Smooth muscle cell (in vitro differentiated cells): ENCODE measurements at regions not wholly inside any gene's neighbourhood (a gene's known extent, or its start where the extent isn't known, plus 50 kb on each side); places are given as distances from the start of the nearest gene placed in this dataset.

Experiments
- DNase-seq: peaks from one replicate; lab custom pipeline; 2025; ENCODE audit not compliant: unreplicated experiment; lab: John Stamatoyannopoulos, UW
- H2AFZ ChIP-seq: fragments of 200-600 bp; sonication (generic); 2 replicates; pipeline ENCODE4 v1.6.0; 2016; ENCODE audit warnings: antibody characterized with exemption, low read depth, mild to moderate bottlenecking
- H3F3A ChIP-seq: fragments of 200-600 bp; sonication (generic); 2 replicates; pipeline ENCODE4 v1.6.0; 2017; ENCODE audit warnings: antibody characterized with exemption, low read depth
- H3K27ac ChIP-seq: fragments of 200-600 bp; sonication (generic); 2 replicates; pipeline ENCODE4 v1.5.1; 2016; ENCODE audit warnings: low read depth, mild to moderate bottlenecking
- H3K27me3 ChIP-seq: fragments of 200-600 bp; sonication (generic); 2 replicates; pipeline ENCODE4 v1.6.1; 2016; ENCODE audit warnings: low read depth, mild to moderate bottlenecking
- H3K36me3 ChIP-seq: fragments of 200-600 bp; sonication (generic); 2 replicates; pipeline ENCODE4 v1.5.1; 2016; ENCODE audit warnings: low read depth
- H3K4me1 ChIP-seq: fragments of 200-600 bp; sonication (generic); 2 replicates; pipeline ENCODE4 v1.5.1; 2016; ENCODE audit warnings: low read depth
- H3K4me2 ChIP-seq: fragments of 200-600 bp; sonication (generic); 2 replicates; pipeline ENCODE4 v1.6.0; 2016; ENCODE audit warnings: mild to moderate bottlenecking
- H3K4me3 ChIP-seq: fragments of 200-600 bp; sonication (generic); 2 replicates; pipeline ENCODE4 v1.5.1; 2016; ENCODE audit warnings: mild to moderate bottlenecking
- H3K79me2 ChIP-seq: fragments of 200-600 bp; sonication (generic); 2 replicates; pipeline ENCODE4 v1.6.0; 2016; ENCODE audit warnings: low read depth, mild to moderate bottlenecking
- H3K9ac ChIP-seq: fragments of 200-600 bp; sonication (generic); 2 replicates; pipeline ENCODE4 v1.6.0; 2016; ENCODE audit warnings: low read depth
- H3K9me3 ChIP-seq: fragments of 200-600 bp; sonication (generic); replicated peaks from 2 replicates; pipeline ENCODE4 v1.5.1; 2016; ENCODE audit warnings: low read depth
- H4K20me1 ChIP-seq: fragments of 200-600 bp; sonication (generic); 2 replicates; pipeline ENCODE4 v1.6.0; 2016; ENCODE audit warnings: low read depth
- WGBS: methylation state at CpG from one replicate; pipeline ENCODE4 v1.1.7; 2016; ENCODE audit warnings: low lambda C conversion rate; 5-methylcytosine and 5-hydroxymethylcytosine counted together
- TF ChIP-seq, protein P1 (sequence below): fragments of 200-600 bp; sonication (generic); IDR thresholded peaks from 2 replicates; pipeline ENCODE4 v1.5.1; 2017; ENCODE audit warnings: borderline replicate concordance, mild to moderate bottlenecking, antibody characterized with exemption; ENCODE audit not compliant: insufficient read depth, poor library complexity, severe bottlenecking

DNA sequence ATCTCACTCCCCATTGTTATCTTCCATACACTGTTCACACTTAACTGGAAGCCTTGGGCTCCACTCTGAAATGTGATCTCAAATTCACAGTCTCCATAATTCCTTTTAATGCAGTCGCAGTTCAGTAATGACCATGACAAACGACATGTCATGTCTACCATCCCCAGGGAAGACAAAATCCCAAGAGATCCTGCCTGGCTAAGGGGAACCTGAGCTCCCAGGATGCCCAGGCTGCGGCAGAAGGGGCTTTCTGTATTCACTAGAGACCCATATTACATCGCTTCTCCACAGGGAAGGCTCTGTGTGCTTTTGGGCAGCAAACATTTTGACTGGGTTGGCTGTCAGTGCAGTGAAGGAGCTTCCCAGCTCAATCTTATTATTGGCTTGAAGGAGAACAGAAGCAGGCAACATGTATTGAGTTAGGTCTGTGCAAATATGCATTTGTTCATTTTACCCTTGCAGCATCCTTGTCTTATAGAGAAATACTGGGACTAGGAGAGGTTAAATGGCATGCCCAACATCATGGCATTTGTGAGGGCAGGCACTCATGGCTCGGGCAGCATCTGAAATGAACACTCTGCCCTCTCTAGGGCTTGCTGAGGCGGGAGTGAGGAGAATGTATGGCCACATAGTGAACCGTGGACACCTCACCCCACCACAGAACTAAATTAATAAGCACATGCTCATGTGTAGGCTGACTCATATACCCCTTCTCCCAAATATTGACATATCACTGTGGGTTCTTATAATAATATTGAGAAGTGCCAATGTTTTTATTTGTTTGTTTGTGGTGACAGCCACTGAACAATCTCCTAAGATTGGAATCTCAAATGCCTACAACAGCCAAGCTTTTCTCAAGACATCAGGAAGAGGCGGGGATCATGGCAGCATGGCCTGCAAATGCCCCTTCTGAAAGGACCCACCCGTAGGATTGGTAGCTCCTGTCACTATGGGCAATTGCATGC lies 141.6 kb upstream of the FOXB1 start:
- WGBS = 78% methylated on average over 9 of the region's 9 CpGs
- Histone ChIP-seq H3K4me2 (no peak overlapping the region), H3K27me3 (peaks cover 19% of the 10 kb centered on the region), H3K9ac (no peak overlapping the region), H4K20me1 (no peaks in the 10 kb centered on the region), H3K79me2 (no peaks in the 10 kb centered on the region), H3K9me3 (no peaks in the 10 kb centered on the region), H3K27ac (no peak overlapping the region), H3F3A (no peaks in the 10 kb centered on the region), H3K4me3 (no peak overlapping the region), H3K36me3 (no peaks in the 10 kb centered on the region), H2AFZ (no peak overlapping the region), H3K4me1 (no peaks in the 10 kb centered on the region)
- TF ChIP-seq, protein P1, sequence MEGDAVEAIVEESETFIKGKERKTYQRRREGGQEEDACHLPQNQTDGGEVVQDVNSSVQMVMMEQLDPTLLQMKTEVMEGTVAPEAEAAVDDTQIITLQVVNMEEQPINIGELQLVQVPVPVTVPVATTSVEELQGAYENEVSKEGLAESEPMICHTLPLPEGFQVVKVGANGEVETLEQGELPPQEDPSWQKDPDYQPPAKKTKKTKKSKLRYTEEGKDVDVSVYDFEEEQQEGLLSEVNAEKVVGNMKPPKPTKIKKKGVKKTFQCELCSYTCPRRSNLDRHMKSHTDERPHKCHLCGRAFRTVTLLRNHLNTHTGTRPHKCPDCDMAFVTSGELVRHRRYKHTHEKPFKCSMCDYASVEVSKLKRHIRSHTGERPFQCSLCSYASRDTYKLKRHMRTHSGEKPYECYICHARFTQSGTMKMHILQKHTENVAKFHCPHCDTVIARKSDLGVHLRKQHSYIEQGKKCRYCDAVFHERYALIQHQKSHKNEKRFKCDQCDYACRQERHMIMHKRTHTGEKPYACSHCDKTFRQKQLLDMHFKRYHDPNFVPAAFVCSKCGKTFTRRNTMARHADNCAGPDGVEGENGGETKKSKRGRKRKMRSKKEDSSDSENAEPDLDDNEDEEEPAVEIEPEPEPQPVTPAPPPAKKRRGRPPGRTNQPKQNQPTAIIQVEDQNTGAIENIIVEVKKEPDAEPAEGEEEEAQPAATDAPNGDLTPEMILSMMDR = no peak
- no peak for DNase-seq

DNA sequence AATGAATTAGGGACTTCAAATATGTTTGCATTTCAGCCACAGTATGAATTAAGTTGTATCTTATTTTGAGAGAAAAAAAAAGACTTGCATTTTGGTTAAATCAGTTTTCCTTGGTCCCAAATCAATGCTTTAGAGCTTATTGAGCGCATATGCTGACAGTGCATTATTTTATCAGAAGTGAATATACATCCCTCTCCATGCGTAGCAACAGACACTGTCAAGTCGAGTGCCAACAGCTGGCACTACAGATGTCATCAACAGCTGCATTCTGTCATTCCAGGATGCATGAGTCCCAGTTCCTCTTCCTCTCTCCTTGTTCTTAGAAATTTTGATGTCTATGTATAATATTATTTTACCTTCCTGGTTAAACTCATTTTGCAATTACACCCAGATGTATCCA lies 156.1 kb upstream of the FOXB1 start:
- Histone ChIP-seq H2AFZ (no peak overlapping the region), H4K20me1 (no peaks in the 10 kb centered on the region), H3K27ac (no peak overlapping the region), H3K9me3 (no peaks in the 10 kb centered on the region), H3K27me3 (peaks cover 49% of the 10 kb centered on the region), H3F3A (no peaks in the 10 kb centered on the region), H3K4me2 (no peak overlapping the region), H3K36me3 (no peaks in the 10 kb centered on the region), H3K4me3 (no peak overlapping the region), H3K4me1 (no peaks in the 10 kb centered on the region), H3K9ac (no peak overlapping the region), H3K79me2 (no peaks in the 10 kb centered on the region)
- WGBS = 84% methylated on average over 3 of the region's 3 CpGs
- TF ChIP-seq, protein P1 = no peak
- DNase-seq = no peak

DNA sequence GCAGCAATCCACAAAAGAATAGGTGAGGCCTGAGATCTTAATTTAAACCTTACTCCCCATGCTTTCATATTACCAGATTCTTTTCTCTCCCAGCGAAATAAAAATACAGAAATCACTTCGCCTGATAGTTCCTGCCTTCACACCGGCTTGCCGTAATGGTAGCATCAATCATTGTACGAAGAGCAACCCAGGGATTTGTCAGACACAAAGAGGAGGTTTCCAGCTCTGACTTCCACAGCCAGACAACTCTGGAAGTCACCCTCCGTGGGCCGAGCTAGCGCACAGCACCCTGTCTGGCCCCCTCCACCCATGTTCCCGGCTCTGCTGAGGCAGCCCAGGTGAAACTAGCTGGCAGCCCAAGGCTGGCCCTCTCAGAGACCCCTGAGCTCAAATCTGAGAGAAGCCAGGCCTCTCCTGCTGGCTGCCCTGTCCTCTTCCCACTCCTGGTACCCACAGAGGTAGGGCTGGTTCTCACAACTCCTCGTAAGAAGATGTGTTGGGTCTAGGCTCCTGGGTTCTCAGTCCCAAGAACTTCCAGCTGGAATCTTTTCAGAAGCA lies 156.9 kb upstream of the BNIP2 start:
- no peak overlapping the region for H3K27ac ChIP-seq
- peaks cover 45% of the 10 kb centered on the region for H3K27me3 ChIP-seq
- H3K9ac ChIP-seq = no peak overlapping the region
- no peak overlapping the region for H3K4me3 ChIP-seq
- H3F3A ChIP-seq = no peaks in the 10 kb centered on the region
- 92% methylated on average over 10 of the region's 10 CpGs for whole genome bisulfite sequencing
- no peaks in the 10 kb centered on the region for H3K79me2 ChIP-seq
- H3K9me3 ChIP-seq = no peaks in the 10 kb centered on the region
- no peak overlapping the region for H3K4me2 ChIP-seq
- H3K36me3 ChIP-seq = no peaks in the 10 kb centered on the region
- no peaks in the 10 kb centered on the region for H4K20me1 ChIP-seq
- H3K4me1 ChIP-seq = no peaks in the 10 kb centered on the region
- H2AFZ ChIP-seq = no peak overlapping the region
- DNase-seq = no peak
- TF ChIP-seq, protein P1 = no peak
